ENCODE measurements at regions not wholly inside any gene's neighbourhood (a gene's known extent, or its start where the extent isn't known, plus 50 kb on each side); places are given as distances from the start of the nearest gene placed in this dataset.

- Mint-ChIP-seq H3K27me3 (no peaks in the 10 kb centered on the region), H3K27ac (no peak overlapping the region), H3K9me3 (peaks cover 3 to 5% of the 10 kb centered on the region in 2 donors), H3K36me3 (peaks cover 0 to 2% of the 10 kb centered on the region in 2 donors), H3K4me1 (peaks cover 10 to 16% of the 10 kb centered on the region in 2 donors), H3K4me3 (no peak overlapping the region)
- ATAC-seq (replicated peaks) (no peak), DNase-seq (no peak)
Observed at GRCh38 chr6:149179431-149179830, 138.1 kb upstream of the TAB2 start.

GRCh38 chr6:149181304-149181703 is 136.2 kb upstream of the TAB2 start:
- ATAC-seq (replicated peaks) = no peak
- Mint-ChIP-seq H3K36me3 (peaks cover 0 to 2% of the 10 kb centered on the region in 2 donors), H3K4me1 (peaks cover 10 to 12% of the 10 kb centered on the region in 2 donors), H3K27me3 (no peaks in the 10 kb centered on the region), H3K27ac (no peak overlapping the region), H3K9me3 (peaks cover 8 to 11% of the 10 kb centered on the region in 2 donors), H3K4me3 (no peak overlapping the region)
- DNase-seq = no peak

GRCh38 chr6:149182262-149182661 is 135.2 kb upstream of the TAB2 start:
- Mint-ChIP-seq H3K4me3 (no peak overlapping the region), H3K4me1 (peaks cover 10 to 12% of the 10 kb centered on the region in 2 donors), H3K27me3 (no peaks in the 10 kb centered on the region), H3K27ac (no peak overlapping the region), H3K9me3 (peaks cover 6 to 8% of the 10 kb centered on the region in 2 donors), H3K36me3 (no peaks in the 10 kb centered on the region)
- DNase-seq = no peak
- peak in 1 of 2 donors; percentile 55 for ATAC-seq (replicated peaks)

- H3K9me3 Mint-ChIP-seq = peaks cover 6 to 8% of the 10 kb centered on the region in 2 donors
- no peak overlapping the region for H3K27ac Mint-ChIP-seq
- no peaks in the 10 kb centered on the region for H3K36me3 Mint-ChIP-seq
- no peaks in the 10 kb centered on the region for H3K27me3 Mint-ChIP-seq
- H3K4me1 Mint-ChIP-seq = peaks cover 2 to 3% of the 10 kb centered on the region in 2 donors
- DNase-seq = no peak
- no peak overlapping the region for H3K4me3 Mint-ChIP-seq
- ATAC-seq (replicated peaks) = no peak
Observed at GRCh38 chr6:149184523-149184922, 133.0 kb upstream of the TAB2 start.

- peaks cover 2 to 3% of the 10 kb centered on the region in 2 donors for H3K36me3 Mint-ChIP-seq
- H3K27me3 Mint-ChIP-seq = no peaks in the 10 kb centered on the region
- H3K4me3 Mint-ChIP-seq = no peak overlapping the region
- H3K9me3 Mint-ChIP-seq = peaks cover 8 to 9% of the 10 kb centered on the region in 2 donors
- ATAC-seq (replicated peaks) (no peak), DNase-seq (no peak)
- peaks cover 13 to 16% of the 10 kb centered on the region in 2 donors for H3K4me1 Mint-ChIP-seq
- no peak overlapping the region for H3K27ac Mint-ChIP-seq
Observed at GRCh38 chr6:149185799-149186357, 131.6 kb upstream of the TAB2 start.

- Mint-ChIP-seq H3K36me3 (peaks cover 2 to 3% of the 10 kb centered on the region in 2 donors), H3K27me3 (no peaks in the 10 kb centered on the region), H3K9me3 (peaks cover 8 to 9% of the 10 kb centered on the region in 2 donors), H3K4me1 (peaks cover 13 to 17% of the 10 kb centered on the region in 2 donors), H3K27ac (no peak overlapping the region), H3K4me3 (no peak overlapping the region)
- ATAC-seq (replicated peaks) (no peak), DNase-seq (no peak)
Observed at GRCh38 chr6:149186873-149187272, 130.6 kb upstream of the TAB2 start.

- Mint-ChIP-seq H3K36me3 (peaks cover 2 to 3% of the 10 kb centered on the region in 2 donors), H3K4me1 (peaks cover 15 to 23% of the 10 kb centered on the region in 2 donors), H3K4me3 (no peak overlapping the region), H3K27me3 (no peaks in the 10 kb centered on the region), H3K27ac (peak overlapping the region; percentile 65), H3K9me3 (peaks cover under 1 to 4% of the 10 kb centered on the region in 2 donors)
- ATAC-seq (replicated peaks) (peak; percentile 85 to 93), DNase-seq (peak; percentile 49)
Observed at GRCh38 chr6:149190224-149190831, 127.2 kb upstream of the TAB2 start.

- Mint-ChIP-seq H3K4me1 (peaks cover 11 to 22% of the 10 kb centered on the region in 2 donors), H3K27ac (no peak overlapping the region), H3K4me3 (no peak overlapping the region), H3K9me3 (peaks cover under 1 to 10% of the 10 kb centered on the region in 2 donors), H3K27me3 (no peaks in the 10 kb centered on the region), H3K36me3 (peaks cover 3 to 10% of the 10 kb centered on the region in 2 donors)
- ATAC-seq (replicated peaks) (no peak), DNase-seq (no peak)
Observed at GRCh38 chr6:149194820-149195558, 122.5 kb upstream of the TAB2 start.

- DNase-seq = no peak
- H3K27me3 Mint-ChIP-seq = no peaks in the 10 kb centered on the region
- no peak for ATAC-seq (replicated peaks)
- peaks cover 4 to 11% of the 10 kb centered on the region in 2 donors for H3K4me1 Mint-ChIP-seq
- peaks cover 4 to 9% of the 10 kb centered on the region in 2 donors for H3K9me3 Mint-ChIP-seq
- H3K27ac Mint-ChIP-seq = no peak overlapping the region
- no peak overlapping the region for H3K4me3 Mint-ChIP-seq
- H3K36me3 Mint-ChIP-seq = peaks cover 0 to 7% of the 10 kb centered on the region in 2 donors
Observed at GRCh38 chr6:149196091-149196490, 121.4 kb upstream of the TAB2 start.

GRCh38 chr6:149197482-149197881 is 120.0 kb upstream of the TAB2 start:
- no peak for DNase-seq
- no peak for ATAC-seq (replicated peaks)
- no peaks in the 10 kb centered on the region for H3K27me3 Mint-ChIP-seq
- peaks cover 0 to 7% of the 10 kb centered on the region in 2 donors for H3K36me3 Mint-ChIP-seq
- H3K27ac Mint-ChIP-seq = no peak overlapping the region
- H3K4me1 Mint-ChIP-seq = peaks cover 4 to 14% of the 10 kb centered on the region in 2 donors
- H3K4me3 Mint-ChIP-seq = no peak overlapping the region
- peaks cover 4 to 9% of the 10 kb centered on the region in 2 donors for H3K9me3 Mint-ChIP-seq

- ATAC-seq (replicated peaks) (no peak), DNase-seq (no peak)
- Mint-ChIP-seq H3K4me1 (peaks cover 7 to 22% of the 10 kb centered on the region in 2 donors), H3K27me3 (no peaks in the 10 kb centered on the region), H3K36me3 (peaks cover 0 to 7% of the 10 kb centered on the region in 2 donors), H3K27ac (no peak overlapping the region), H3K4me3 (no peak overlapping the region), H3K9me3 (peaks cover 4 to 10% of the 10 kb centered on the region in 2 donors)
Observed at GRCh38 chr6:149198265-149198664, 119.2 kb upstream of the TAB2 start.

- Mint-ChIP-seq H3K27ac (no peak overlapping the region), H3K27me3 (no peaks in the 10 kb centered on the region), H3K9me3 (peaks cover 4 to 10% of the 10 kb centered on the region in 2 donors), H3K36me3 (peaks cover 0 to 7% of the 10 kb centered on the region in 2 donors), H3K4me3 (no peak overlapping the region), H3K4me1 (peaks cover 3 to 18% of the 10 kb centered on the region in 2 donors)
- DNase-seq (no peak), ATAC-seq (replicated peaks) (no peak)
Observed at GRCh38 chr6:149200282-149200945, 117.1 kb upstream of the TAB2 start.

GRCh38 chr6:149201068-149201655 is 116.3 kb upstream of the TAB2 start:
- H3K9me3 Mint-ChIP-seq = peaks cover 4 to 10% of the 10 kb centered on the region in 2 donors
- H3K4me1 Mint-ChIP-seq = peaks cover 3 to 18% of the 10 kb centered on the region in 2 donors
- H3K27me3 Mint-ChIP-seq = no peaks in the 10 kb centered on the region
- ATAC-seq (replicated peaks) (no peak), DNase-seq (no peak)
- no peak overlapping the region for H3K4me3 Mint-ChIP-seq
- no peak overlapping the region for H3K27ac Mint-ChIP-seq
- peaks cover 0 to 7% of the 10 kb centered on the region in 2 donors for H3K36me3 Mint-ChIP-seq

- Mint-ChIP-seq H3K27me3 (no peaks in the 10 kb centered on the region), H3K9me3 (peaks cover 4 to 7% of the 10 kb centered on the region in 2 donors), H3K4me1 (peaks cover 3 to 18% of the 10 kb centered on the region in 2 donors), H3K27ac (no peak overlapping the region), H3K4me3 (no peak overlapping the region), H3K36me3 (peaks cover 0 to 3% of the 10 kb centered on the region in 2 donors)
- DNase-seq (no peak), ATAC-seq (replicated peaks) (no peak)
Observed at GRCh38 chr6:149202100-149202499, 115.4 kb upstream of the TAB2 start.

Measured in stimulated activated naive B cell treated with anti-CD40 and anti-IgM and Interleukin-4, amounts not matched to agents 10 μg/mL and 1 μg/mL and 100 μg/mL, for 72 hours (primary cell).